Stimulated activated CD4-positive, alpha-beta T cell treated with anti-CD3 and anti-CD28 coated beads, Interleukin-15, amount 100 ng/mL, for 48 hours (primary cell): ENCODE measurements at regions not wholly inside any gene's neighbourhood (a gene's known extent, or its start where the extent isn't known, plus 50 kb on each side); places are given as distances from the start of the nearest gene placed in this dataset.

ENCODE experiments used
- DNase-seq, 2 donors: peaks; one replicate each; pipeline ENCODE4 v3.0.0-alpha.2; 2020; ENCODE audit warnings: low read depth in 2 of 2

DNA sequence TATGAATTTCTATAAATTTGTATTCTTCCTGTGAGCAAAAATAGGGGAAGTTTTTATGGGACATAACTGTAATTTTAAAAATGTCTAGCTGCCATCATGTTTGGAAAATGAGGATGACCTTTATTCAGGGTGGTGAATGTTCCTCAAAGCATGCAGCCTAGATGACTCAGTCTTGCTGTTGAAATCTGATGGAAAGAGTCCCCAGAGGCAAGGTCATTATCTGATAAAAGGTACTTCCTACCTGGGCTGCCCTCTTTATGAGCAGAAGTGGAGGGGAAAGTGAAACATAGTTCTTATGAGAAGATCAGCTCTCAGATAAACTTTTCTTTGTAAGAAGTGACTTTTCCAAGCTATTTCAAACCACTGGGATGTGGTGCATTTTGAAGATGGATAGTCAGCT is 1144.7 kb upstream of the PIK3C3 start:
- no peak for DNase-seq

DNA sequence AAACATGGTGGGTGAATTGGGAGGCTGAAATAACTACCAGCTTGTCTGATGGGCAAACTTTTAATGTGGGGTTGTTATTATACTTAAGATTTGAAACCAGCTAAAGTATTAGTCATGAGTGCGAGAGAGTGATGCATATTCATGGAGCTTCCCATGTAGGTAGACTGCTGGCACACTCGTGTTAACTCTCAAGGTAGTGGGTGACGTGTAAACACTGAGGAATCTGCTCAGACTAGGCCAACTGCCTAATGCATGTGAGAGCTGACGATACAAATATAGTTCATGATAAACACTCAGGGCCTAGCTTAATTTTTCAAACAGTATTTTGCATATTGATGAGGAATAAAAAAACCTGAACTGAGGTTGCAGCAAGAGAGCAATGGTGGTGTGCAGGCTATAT is 1165.7 kb upstream of the PIK3C3 start:
- DNase-seq = no peak

DNA sequence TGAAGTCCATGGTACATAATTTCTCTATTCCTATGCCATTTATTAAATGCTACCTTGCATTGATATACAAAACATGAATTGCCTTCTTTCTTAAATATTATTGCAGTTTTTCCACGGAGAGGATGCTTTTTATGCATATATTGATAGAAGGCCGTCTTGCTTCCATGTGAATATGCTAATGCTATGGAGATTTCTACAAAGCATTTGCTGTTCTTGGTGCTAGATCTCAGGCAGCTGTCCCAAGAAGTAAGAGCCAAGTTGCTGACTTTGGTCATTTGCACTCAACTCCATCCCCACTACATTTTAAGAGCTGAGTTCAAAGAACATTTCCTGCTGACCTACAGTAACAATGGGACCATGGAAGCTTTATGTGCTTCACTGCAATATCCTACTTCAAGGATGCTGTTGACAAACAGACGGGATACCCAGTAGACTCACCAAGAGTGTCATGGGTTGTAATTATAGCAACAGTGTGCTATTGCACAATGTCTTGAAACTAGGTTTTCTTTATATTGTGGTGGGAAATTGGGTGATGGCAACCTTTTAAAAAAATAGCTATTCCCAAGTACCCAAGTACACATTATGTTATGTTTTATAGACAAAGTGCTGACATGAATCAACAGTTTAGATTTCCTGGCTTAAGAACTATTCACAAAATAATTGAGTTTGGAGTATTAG is 1172.4 kb upstream of the PIK3C3 start:
- DNase-seq = no peak

DNA sequence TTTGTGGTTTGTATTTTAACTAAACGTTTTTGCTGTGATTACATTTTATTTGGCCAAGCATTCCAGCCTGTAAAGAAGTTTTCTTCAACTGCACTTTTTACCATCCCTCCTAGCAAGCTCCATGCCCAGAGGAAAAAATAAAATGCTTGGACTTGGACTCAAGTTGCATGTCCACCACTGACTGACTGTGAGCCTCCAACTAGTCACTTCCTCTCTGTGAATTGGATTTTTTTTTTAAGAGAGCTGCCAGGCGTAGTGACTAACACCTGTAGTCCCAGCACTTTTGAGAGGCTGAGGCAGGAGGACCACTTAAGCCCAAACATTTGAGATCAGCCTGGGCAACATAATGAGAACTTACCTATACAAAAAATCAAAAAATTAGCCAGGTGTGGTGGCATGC is 1185.2 kb upstream of the PIK3C3 start:
- DNase-seq = no peak

DNA sequence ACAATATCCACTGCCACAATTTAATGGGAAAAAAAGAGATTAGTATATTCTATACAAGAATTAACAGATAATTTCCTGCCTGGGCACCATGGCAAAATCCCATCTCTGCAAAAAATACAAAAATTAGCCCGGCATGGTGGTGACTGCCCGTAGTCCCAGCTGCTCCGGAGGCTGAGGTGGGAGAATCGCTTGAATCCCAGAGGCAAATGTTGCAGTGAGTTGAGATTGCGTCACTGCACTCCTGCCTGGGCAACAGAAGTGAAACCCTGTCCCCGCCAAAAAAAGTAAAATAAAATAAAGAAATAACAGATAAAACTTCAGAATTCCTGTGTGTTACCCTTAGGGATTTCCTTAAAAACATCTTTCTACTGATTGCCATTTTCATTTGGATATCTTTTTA is 1194.8 kb upstream of the PIK3C3 start:
- no peak for DNase-seq

DNA sequence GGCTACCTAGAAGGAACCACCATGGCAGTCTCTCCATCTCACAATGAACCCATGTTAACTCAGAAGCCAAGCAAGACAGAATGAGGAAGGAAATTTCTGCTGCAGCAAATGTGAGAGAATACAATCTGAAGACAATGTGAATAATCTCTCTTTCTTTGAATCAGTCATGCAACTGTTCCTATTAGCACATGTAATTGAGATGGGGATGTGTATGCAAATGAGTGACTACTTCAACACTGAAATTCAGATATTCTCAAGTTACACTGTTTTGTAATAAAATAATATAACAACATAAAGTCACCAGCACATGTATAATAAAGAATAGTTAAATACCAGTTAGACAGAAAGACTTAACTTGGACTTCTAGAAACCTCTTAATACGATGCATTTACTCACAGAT is 1200.6 kb upstream of the PIK3C3 start:
- DNase-seq = no peak

DNA sequence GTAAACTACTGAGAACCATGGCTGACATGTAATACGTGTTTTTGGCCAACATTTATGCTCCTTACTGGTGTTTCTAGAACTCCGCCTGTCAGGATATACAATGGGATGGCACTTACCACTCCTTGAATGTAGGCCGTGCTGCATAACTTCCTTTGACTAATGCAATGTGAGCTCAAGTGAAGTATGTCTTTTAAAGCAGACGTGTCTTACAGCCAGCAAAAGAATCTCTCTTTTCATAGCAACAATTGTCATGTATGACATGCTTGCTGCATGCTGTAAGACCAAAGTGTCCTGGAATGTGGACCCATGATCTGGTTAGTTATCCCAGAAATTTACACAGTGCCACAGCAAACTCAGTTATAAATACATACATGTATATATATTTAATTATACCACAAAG is 1202.7 kb upstream of the PIK3C3 start:
- no peak for DNase-seq

DNA sequence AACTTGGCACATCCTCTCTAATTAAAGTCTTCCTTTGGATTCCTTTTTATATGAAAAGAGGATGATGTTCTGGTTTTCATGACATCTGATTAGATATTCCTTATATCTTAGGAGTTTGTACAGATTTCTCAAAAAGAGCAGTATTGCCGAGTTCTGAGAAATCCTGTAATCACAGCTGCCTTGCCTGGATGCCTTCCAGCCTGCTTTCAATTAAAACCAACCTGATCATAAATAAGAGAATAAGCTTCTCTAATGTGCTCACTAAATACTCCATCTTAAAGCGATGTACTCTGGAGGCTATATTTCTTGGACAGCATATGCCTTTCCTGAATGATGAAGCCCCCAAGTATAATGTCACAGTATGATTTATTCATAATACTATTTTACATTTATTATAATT is 1203.8 kb upstream of the PIK3C3 start:
- no peak for DNase-seq

DNA sequence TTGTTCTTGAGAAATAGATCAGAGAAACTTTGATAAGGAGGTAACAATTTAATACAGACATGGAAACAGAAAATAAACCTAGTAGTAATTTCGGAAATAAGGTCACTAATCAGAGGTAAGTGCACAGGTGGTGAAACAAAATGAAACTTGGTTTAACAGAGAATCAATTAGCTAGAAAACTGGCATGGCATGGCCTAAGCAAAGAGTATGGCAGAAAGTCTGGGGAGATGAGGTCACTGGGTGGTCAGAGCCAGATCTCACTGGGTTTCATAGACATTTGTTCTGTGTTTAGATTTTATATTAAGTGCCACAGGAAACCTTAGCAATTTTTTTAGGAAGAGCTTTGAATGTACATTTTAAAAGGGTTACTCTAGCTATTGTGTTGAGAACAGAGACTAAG is 1216.0 kb upstream of the PIK3C3 start:
- no peak for DNase-seq

DNA sequence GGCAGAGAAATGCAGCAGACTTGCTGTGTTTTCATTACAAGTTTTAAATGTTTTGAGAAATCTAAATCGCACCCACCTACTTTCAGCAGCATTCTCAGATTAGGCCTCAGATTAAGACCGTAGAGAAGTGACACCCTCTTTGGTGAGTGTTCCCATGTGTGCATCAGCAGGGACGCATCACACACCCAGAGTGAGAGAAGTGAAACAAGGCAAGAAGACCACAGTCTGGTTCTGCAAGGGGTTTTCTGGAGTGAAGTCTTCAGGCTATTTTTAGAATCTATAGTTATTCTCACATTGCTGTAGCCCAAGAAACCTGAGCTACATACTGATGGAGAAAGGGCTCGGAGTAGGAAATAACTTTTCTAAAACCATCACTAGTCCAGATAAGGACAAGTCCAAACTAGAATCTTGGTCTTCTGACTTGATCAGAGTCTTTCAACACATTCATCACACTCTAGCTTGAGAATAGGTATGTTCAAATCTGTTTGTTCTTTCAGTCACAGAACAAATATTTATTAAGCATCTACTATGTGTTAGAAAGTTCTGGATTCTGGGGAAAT is 1216.6 kb upstream of the PIK3C3 start:
- DNase-seq = no peak

DNA sequence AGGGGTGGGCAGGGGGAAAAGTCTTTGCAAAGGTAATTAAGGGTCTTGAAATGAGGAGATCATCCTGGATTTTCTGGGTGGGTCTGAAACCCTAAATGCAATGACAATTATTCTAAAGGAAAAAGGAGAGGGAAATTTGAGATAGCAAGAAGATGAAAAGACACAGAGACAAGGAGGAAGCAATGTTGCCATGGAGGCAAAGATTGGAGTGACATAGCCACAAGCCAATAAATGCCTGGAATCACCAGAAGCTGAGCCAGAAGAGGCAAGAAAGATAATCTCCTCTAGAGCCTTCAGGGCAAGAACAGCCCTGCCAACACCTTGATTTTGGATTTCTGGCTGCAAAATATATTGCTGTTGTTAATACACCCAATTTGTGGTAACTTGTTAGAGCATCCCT is 1246.3 kb upstream of the PIK3C3 start:
- DNase-seq = no peak

DNA sequence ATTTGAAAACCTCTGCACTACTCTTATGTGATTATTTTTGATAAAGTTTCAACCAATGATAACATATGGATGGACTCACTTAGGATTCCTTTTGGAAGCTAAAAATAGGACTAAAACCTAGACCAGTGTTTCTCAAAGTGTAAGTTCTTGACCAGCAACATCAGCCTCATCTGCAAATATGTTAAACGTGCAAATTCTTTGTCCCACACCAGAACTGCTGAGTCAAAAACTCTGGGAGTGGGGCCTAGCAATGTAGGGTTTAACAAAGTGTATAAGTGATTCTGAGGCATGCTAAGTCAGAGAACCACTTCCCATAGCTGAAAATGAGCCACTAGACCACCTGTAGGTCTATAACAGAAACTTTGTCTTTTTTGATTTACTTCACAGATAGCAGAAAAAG is 1247.2 kb upstream of the PIK3C3 start:
- no peak for DNase-seq

DNA sequence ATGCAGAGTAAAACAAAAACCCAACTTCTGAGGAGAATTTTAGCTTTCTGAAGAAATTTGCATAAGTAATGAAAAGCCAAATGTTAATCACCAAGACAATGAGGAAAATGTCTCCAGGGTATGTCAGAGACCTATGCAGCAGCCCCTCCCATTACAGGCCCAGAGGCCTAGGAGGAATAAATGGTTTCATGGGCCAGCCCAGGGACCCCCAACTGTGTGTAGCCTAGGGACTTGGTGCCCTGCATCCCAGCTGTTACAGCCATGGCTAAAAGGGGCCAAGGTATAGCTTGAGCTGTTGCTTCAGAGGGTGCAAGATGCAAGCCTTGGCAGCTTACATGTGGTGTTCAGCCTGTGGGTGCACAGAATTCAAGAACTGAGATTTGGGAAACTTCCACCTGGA is 1256.9 kb upstream of the PIK3C3 start:
- no peak for DNase-seq

DNA sequence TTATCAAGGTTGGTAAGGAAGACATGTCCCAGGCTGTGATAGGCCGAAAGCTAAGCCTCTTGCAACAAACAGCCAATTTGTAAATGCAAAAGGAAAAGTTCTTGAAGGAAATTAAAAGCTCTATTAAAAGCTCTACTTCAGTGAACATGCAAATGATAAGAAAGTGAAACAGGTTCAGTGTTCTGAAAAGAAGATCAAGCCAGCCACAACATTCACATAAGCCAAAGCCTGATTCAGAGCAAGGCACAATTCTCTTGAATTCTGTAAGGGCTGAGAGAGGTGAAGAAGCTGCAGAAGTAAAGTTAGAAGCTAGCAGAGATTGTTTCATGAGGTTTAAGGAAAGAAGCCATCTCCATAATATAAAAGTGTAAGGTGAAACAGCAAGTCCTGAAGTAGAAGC is 1259.5 kb upstream of the PIK3C3 start:
- no peak for DNase-seq

DNA sequence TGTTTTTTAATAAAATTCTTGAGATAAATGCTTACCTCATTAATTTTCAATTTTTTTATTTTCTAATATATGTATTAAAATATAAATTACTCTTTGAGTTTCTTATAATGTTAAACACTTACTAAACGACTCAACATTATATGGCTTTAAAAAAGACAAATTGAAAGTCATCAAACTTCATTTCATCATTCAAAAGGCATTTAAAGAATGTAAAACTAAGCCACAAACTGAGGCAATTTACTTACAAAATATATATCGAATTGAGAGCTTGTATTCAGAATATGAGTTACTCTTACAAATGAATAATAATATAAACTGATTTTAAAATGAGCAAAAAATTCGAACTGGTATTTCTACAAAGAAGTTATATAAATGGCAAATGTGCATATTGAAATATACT is 1262.2 kb upstream of the PIK3C3 start:
- no peak for DNase-seq

DNA sequence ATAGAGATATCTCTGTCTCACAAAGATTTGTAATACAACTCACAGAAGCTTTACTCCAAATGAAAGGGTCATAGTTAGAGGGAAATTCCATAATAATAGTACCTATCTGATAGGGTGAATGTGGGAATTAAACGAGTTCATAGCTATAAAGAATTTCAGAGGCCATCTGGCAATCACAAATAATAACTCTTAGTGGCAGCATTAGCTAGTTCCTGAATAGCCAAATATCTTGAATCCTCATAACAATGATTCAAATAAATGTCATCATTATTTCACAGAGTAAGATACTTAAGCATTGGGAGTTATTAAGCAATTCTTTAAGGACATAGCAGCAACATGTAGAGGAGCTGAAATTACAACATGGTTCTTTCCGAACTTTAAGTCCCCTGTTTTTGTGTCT is 1265.0 kb upstream of the PIK3C3 start:
- DNase-seq = no peak

DNA sequence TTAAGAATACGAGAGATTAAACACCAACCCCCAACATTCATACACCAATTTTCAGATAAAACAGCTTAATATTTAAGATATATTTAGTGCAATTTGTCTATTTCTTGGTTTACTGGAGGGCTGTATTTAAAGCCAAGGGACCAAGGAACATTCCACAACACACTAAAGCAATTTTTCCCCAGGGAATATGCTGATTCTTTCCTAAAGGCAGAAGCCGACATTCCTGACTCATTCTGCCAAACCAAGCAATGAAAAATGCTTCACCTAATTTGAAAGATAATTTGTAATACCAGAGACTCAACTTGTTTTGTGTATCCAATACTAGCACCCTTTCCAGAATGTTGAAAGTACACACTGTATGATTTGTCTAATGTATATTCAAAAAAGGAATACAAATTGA is 1267.6 kb upstream of the PIK3C3 start:
- DNase-seq = no peak

DNA sequence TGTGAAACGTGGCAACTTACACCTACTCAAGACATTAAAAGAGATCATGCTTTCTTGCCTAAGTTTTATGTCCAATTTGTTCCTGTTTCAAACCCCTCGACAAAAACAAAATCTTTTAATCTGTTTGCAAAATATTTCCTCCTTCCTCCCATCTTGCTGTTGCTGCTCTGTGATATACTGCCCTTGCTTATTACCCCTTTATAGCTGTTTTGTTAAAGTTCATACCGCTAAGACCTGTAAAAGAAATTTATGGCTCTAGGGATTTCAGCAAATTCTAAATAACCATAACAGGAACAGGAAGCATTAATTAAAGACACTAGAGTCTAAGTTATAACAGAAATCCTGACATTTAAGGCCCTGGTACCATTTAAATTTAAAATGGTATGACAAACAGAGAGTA is 1268.2 kb upstream of the PIK3C3 start:
- DNase-seq = no peak

DNA sequence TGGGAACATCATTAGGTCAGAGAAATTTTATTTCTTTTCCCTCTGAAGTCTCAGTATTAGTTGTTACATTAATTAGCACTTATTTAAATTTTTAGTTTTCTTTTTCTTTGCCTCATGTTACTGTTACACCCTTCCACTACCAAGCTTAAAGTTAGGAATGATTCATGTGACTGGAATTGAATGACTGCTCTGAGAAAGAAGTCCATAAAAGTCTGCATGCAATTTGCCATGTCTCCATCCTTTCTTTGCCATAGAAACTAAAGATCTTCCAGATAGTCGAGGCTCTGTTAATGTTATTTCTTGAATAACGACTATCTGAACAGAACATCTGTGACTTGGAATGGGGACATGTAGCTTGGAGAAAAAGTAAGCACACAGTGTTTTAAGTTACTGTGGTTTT is 1269.8 kb upstream of the PIK3C3 start:
- no peak for DNase-seq

DNA sequence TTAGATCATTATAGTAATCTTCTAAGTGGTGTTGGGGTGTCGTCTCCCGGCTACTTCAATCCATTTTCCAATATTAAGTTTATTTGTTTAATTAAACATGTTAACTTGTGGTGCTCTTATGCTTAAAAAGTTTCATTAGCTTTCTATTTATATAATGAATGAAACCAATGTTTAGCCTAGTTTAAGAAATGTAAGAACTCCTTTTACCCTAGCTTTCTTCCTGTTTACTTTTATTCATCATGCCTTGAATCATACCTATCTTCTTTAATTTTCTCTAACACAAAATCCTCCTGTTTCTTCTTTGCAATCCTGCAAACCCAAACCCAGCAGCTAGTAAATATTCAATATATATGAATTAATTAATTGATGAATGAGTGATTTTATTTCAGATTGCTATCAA is 1276.7 kb upstream of the PIK3C3 start:
- DNase-seq = no peak

DNA sequence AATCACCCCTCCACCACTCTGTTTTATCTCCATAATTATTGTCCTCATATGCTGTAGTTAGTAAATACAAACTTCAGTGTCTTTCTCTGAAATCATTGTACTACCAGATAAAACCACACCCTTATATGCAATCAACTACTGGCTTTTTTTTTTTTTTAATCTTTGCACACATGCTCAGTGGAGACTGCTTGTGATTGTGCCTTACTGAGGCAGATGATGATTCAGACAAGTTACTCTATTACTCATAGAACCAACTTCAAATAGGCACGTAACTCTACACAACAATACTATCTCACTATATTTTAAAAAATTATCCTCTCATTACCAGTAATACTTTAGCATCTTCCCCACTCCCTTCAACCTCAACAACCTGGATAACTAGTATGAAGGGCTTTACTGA is 1278.4 kb upstream of the PIK3C3 start:
- no peak for DNase-seq

DNA sequence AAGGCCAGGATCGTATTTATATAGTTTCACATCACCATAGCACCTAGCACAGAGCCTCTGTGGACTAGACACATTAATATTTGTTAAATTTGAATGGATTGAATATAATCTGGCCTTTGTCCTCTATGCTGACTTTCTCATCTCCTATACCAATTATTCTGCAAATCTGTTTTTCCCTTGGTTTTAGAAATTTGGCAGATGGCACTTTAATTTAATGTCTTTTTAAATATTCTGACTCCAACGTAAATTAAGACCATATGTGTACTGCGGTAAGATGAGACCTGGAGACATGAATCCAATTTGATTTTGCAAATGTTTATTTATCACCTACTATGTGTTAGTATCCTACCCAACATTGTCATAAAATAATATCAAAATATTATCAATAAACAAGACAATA is 1281.9 kb upstream of the PIK3C3 start:
- DNase-seq = no peak

DNA sequence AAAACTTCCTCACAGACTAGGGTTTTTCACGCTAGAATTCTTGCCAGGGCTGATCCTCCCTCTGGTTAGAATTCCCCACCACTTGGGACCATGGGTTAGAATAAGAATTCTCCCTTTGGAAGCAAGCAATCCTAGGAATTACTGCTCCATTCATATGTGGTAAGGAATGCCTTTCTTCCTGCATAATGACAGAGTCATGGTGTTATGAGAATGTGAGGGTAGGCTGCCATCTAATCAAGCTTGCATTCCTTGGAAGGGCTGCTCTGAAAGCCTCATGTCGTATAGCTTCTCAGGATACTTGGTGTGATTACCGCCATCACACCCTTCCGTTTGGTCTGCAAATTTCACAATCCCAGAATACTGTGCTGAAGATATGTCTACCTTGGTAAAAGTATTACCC is 1282.4 kb upstream of the PIK3C3 start:
- DNase-seq = no peak

DNA sequence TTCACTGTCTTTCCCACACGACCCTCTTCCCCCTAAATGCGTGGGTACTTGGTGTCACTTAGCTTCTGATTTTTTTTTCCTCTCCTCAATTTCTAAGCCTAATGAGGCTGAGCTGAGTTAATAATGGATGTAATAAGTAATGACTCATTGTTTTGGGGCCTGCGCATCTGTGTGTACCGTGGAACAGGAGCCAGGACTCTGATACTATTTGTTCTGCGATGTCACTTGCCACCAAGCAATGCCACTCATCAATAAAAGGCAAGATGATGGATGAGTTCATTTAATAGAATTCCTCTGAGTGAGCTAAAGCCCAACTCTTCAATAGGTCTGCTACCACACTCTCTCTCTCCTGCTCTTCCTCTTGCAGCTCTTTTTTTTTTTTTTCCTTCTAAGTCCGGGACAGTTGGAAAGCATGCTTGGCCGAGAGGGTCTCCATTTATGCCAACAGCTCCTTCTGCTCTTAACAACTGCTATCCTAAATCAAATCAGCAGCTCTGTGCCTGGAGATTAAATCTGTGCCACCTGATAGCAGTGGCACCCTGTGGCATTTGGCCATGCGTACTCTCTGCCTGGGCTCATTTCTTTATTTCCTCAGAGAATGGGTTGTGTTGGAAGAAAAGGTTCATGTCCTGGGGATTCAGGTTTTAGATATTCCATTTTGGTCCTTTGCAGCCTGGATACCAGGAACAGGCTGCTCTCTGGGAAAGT is 1284.2 kb upstream of the PIK3C3 start:
- no peak for DNase-seq
